GM19324 (cell line): ENCODE measurements at regions not wholly inside any gene's neighbourhood (a gene's known extent, or its start where the extent isn't known, plus 50 kb on each side); places are given as distances from the start of the nearest gene placed in this dataset.
"Not testable (repeated sequence)": the region's sequence is repeated elsewhere in the genome, so short reads cannot be mapped to it uniquely, and the experiment has no call there.

Experiments
- ATAC-seq: cut with Tn5 transposase; IDR thresholded peaks from one replicate; pipeline ENCODE4 v1.9.1; 2021; ENCODE audit warnings: mild to moderate bottlenecking, moderate library complexity; ENCODE audit not compliant: unreplicated experiment, low FRiP score

GRCh38 chr1:217140041-217140901 is 417.0 kb upstream of the ESRRG start:
- no peak for ATAC-seq

- ATAC-seq = no peak
Measured at GRCh38 chr1:217139513-217139912, 416.3 kb upstream of the ESRRG start.

GRCh38 chr1:217138799-217139466 is 415.7 kb upstream of the ESRRG start:
- ATAC-seq = no peak

GRCh38 chr1:217138173-217138765 is 415.0 kb upstream of the ESRRG start:
- no peak for ATAC-seq

GRCh38 chr1:217137210-217137881 is 414.1 kb upstream of the ESRRG start:
- ATAC-seq = no peak

DNA sequence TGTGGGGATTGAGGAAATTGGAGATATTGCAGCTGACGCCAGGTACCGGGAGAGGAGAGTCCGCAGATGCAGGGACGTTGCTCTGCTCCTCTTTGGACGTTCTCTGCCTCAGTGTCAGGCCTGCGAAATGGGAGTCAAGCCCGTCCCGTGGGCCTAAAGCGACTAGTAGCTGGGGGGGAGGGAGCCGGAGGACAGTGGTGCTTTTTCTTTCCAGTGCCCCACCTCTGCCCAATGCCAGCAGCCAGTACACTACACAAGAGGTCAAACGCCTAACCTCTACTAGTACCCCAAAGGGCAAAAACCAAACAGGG is 413.6 kb upstream of the ESRRG start:
- ATAC-seq = no peak

- ATAC-seq = no peak
Measured at GRCh38 chr1:217135987-217136894, 413.0 kb upstream of the ESRRG start.

DNA sequence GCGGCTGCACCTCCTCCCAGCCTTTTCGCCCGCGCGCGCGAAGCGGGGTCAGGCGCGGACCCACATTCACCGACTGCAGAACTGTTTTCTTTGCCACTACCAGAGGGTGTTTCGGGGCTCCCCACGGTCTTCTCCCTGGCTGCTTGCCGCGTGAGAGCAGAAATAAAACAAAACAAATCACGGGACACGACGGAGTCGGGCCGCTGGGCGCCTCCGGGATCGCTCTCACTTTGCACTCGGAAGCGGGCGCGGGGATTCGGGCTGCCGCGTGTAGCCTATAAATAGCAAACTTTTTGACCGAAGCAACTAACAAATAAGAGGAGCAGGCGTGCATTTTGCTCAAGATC is 412.3 kb upstream of the ESRRG start:
- ATAC-seq = no peak

- ATAC-seq = no peak
Measured at GRCh38 chr1:217134857-217135568, 411.8 kb upstream of the ESRRG start.

DNA sequence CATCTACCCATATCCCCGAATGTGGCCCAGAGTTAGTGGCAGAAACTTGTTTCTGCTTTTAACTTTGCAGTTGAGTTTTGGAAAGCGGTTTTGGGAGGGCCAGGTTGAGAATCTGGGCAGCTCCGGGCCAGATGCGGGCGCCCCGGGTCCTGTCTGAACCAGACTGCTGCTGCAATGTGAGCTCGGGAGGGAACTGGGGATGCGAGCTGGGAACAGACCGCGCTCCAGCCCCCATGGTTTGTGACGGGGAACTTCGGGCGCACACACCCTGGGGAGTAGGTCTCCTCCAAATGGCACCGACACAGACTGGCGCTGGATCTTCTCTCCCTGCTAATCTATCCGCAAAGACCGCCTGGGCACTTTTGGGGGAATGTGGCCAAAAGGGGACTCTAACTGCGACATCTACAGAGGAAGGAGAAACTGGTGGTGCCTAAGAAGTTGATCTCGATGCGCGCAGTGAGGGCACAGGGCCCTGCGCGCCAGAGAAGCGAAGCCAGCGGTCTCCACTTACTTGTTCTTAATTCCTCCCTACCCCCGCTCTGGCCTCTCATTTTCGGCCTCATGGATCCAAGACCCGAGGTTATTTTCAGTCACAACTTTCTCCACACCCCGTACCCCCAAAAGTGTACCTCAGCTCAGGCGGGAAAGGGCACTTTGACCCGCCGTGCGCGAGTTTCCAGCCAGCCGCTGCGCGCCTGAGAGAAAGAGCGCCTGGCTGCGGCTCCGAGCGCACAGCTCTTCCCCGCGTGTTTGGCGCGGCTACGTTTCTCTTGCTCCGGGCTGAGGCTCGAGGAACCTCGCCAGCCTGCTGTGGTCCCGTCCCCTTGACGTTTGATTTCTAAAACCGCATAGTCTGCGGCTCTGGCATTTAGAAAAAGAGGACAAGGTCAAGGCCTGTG is 411.0 kb upstream of the ESRRG start:
- ATAC-seq = no peak

DNA sequence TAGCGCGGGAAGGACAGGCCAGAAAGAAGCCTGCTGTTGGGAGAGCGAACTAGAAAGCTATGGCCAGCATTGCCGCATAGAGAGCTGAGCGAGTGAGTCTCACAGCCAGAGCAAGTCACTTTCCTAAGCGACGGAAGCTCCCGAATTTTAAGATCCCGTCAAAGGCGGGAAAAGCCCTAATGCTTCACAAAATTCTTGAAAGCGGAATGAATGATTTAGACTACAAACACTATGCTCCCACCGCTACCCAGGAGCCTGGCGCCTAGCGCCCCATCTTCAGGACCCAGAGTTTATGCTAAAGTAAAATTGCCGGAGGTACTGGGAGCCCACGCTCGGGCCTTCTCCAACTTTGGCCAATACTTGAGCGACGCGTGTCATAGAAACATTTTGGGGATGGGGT is 409.9 kb upstream of the ESRRG start:
- no peak for ATAC-seq

- not testable (repeated sequence) for ATAC-seq
Measured at GRCh38 chr1:217123340-217123739, 400.1 kb upstream of the ESRRG start.

DNA sequence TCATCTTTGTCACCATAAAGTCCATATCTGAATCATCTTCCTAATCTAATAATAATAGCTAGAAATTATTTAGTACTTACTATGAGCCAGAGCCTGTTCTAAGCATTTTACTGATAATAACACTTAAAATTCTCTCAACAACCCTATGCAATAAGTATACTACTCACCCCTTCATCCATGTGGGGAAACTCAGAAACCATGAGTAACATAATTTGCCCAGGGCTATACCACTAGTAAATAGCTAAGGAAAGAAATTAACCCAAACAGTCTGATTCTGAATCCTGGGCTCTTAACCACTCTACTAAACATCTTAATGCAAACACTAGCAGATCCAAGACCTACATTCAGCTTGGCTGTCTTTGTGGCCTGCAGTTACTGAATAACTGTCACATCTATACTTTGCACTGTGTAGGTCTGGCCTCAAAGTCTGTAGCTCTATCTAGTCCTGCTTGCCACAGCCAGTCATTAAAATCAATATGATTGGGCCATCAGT is 394.8 kb upstream of the ESRRG start:
- no peak for ATAC-seq

- ATAC-seq = no peak
Measured at GRCh38 chr1:217115404-217116380, 392.5 kb upstream of the ESRRG start.

DNA sequence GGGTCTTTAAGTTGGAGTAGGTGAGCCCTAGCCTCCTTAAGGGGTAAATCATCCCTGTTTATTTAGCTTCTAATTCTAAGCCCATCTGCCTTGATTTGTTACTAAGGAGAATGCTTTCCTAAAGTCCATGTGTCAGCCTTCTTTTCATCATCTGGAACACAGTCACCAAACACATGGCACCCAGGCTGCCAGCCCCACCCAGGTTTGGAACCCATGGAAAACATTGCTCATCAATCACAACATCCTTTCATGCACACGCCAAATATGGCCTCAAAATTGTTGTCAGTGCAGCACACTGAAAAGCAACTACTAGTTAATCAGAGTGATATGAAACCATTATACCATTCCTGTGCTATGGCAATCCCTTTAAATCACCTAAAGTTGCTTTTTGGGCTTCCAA is 386.7 kb upstream of the ESRRG start:
- no peak for ATAC-seq

GRCh38 chr1:217106231-217106901 is 383.1 kb upstream of the ESRRG start:
- no peak for ATAC-seq

DNA sequence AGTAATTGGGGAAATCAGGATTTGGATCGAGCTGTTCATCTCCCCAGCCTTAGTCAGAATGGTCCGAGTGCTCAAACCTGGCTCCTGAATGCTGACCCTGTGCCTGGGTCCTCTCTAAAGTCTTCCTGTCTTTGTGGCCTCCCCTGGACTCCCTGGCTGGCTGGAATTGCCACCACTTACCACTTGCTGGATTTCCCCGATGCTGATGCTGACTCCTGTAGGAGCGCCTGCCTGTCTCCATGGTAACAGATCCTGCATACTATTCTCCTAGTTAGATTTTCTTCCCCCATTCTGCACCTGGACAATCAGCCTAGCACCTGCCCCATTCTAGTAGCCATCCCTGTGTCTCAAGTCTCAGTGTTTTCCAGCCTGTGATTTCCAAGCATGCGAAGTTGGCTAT is 382.2 kb upstream of the ESRRG start:
- ATAC-seq = no peak
